Heart right ventricle (tissue), 16 donors: ENCODE measurements at regions not wholly inside any gene's neighbourhood (a gene's known extent, or its start where the extent isn't known, plus 50 kb on each side); places are given as distances from the start of the nearest gene placed in this dataset.

ENCODE experiments used
- ATAC-seq, 8 donors: fragments of 200-7000 bp; cut with Tn5 transposase; one replicate each; pipeline ENCODE4 v1.9.1; 2020; ENCODE audit warnings: mild to moderate bottlenecking in 8 of 8, moderate library complexity in 8 of 8, moderate number of reproducible peaks in 1 of 8
- DNase-seq, 2 donors: peaks; one replicate each; pipeline ENCODE4 v3.0.0-alpha.2; 2020
- H3K27ac ChIP-seq, 10 donors: fragments of 200-600 bp; sonication (generic) in 2 of 10; one replicate each; pipeline versions ENCODE4 v1.5.0 to v1.8.0; 2020 to 2022; ENCODE audit warnings: mild to moderate bottlenecking in 3 of 10
- H3K27me3 ChIP-seq, 7 donors: fragments of 200-600 bp; one replicate each; pipeline ENCODE4 v1.8.0; 2021 to 2022; ENCODE audit warnings: mild to moderate bottlenecking in 2 of 7
- H3K36me3 ChIP-seq, 9 donors: fragments of 200-600 bp; sonication (generic) in 1 of 9; one replicate each; pipeline versions ENCODE4 v1.5.0 to v1.8.0; 2020 to 2022; ENCODE audit warnings: mild to moderate bottlenecking in 2 of 9
- H3K4me1 ChIP-seq, 9 donors: fragments of 200-600 bp; sonication (generic) in 1 of 9; one replicate each; pipeline versions ENCODE4 v1.5.0 to v1.8.0; 2020 to 2022; ENCODE audit warnings: mild to moderate bottlenecking in 4 of 9
- H3K4me3 ChIP-seq, 10 donors: fragments of 200-600 bp; sonication (generic) in 2 of 10; one replicate each; pipeline versions ENCODE4 v1.5.0 to v1.8.0; 2020 to 2022; ENCODE audit warnings: mild to moderate bottlenecking in 7 of 10, moderate library complexity in 2 of 10
- H3K9me3 ChIP-seq, 11 donors: fragments of 200-600 bp in 10 of 11; sonication (generic) in 2 of 11; one replicate each; pipeline versions ENCODE4 v1.5.0 to v1.8.0; 2013 to 2022; ENCODE audit warnings: mild to moderate bottlenecking in 2 of 11, control low read depth in 1 of 11, moderate library complexity in 1 of 11
- CTCF ChIP-seq, 9 donors: fragments of 200-600 bp; sonication (generic) in 2 of 9; IDR thresholded peaks; one replicate each; pipeline versions ENCODE4 v1.5.0 to v1.8.0; 2021 to 2022; ENCODE audit warnings: antibody characterized with exemption in 9 of 9, mild to moderate bottlenecking in 5 of 9, moderate library complexity in 1 of 9
- WGBS, 2 donors: extraction: QIAGEN DNeasy Blood & Tissue Kit; methylation state at CpG; one replicate each; pipeline ENCODE4 v1.1.7; 2013; ENCODE audit warnings: inconsistent platforms in 1 of 2; 5-methylcytosine and 5-hydroxymethylcytosine counted together
- intact Hi-C, 10 donors: fragments of 100-400 bp; cut with DNase I; formaldehyde crosslinking; loops; one replicate each; pipeline versions ENCODE4 v1.11.1 to v1.14.2; 2022
- donor health status: Arrhythmogenic right ventricular cardiomyopathy.
- donor health status: ischemic (EF 13 %, LVEDD 7.1; RV severe dilation, severe dysfunction).
- donor health status: healthy with polysubstance abuse.
- donor health status: DM: no; HTN: yes; CAD: no.
- donor health status: DM: no; HTN: no; CAD: no.
- donor health status: ischemic (EF 25% LVEDD 6.9; RV normal size, moderate dysfunction).
- donor health status: ischemic (EF 25% LVEDD 5.7; RV mildly dilated, moderate dysfunction).
- donor health status: healthy.
- donor health status: DM: yes; HTN: yes; CAD: no.
- donor health status: Ischemic cardiomyopathy.
- donor health status: ischemic (EF 35%, LVEDD 5.7; RV mildly dilated, moderate dysfunction).
- donor health status: nonischemic (EF 11% LVEDD 7.7; RV severe dilation, severe dysfunction).
- donor health status: DM: yes; HTN: yes; CAD: no.
- donor health status: PGD.
- donor health status: ischemic (EF 29% LVEDD 5.4; RV normal size, mild dysfunction).
- donor health status: nonischemic (EF 23%, LVEDD 6.1; RV moderate dilation, normal function).

- Histone ChIP-seq H3K27me3 (peaks cover 0 to 20% (median 0%) of the 10 kb centered on the region in 7 donors), H3K4me3 (no peak overlapping the region), H3K27ac (no peak overlapping the region), H3K9me3 (peaks cover 0 to 15% (median 0%) of the 10 kb centered on the region in 11 donors), H3K36me3 (no peaks in the 10 kb centered on the region), H3K4me1 (no peaks in the 10 kb centered on the region)
- intact Hi-C loops, result no loop called here
- 64 to 70% methylated on average over 3 of the region's 3 CpGs for WGBS, 2 donors
- ATAC-seq, result no peak
- no peak for DNase-seq
- no peak for TF ChIP-seq CTCF (IDR thresholded peaks at IDR 0.05)
These were observed 1376.0 kb downstream of the TBC1D22A start for GRCh38 chr22:48138427-48138826.

- Histone ChIP-seq H3K27ac (no peak overlapping the region), H3K4me1 (no peaks in the 10 kb centered on the region), H3K9me3 (peaks cover 0 to 17% (median 0%) of the 10 kb centered on the region in 11 donors), H3K36me3 (no peaks in the 10 kb centered on the region), H3K4me3 (no peak overlapping the region), H3K27me3 (peaks cover 0 to 16% (median 7%) of the 10 kb centered on the region in 7 donors)
- ATAC-seq, result no peak
- DNase-seq, result no peak
- TF ChIP-seq CTCF (IDR thresholded peaks at IDR 0.05), result no peak
- 58 to 62% methylated on average over 10 of the region's 10 CpGs for WGBS, 2 donors
- intact Hi-C loops, result no loop called here
These were observed 1375.2 kb downstream of the TBC1D22A start for GRCh38 chr22:48137640-48138039.

- Histone ChIP-seq H3K27me3 (peaks cover 0 to 26% (median 10%) of the 10 kb centered on the region in 7 donors), H3K4me3 (no peak overlapping the region), H3K27ac (no peak overlapping the region), H3K4me1 (no peaks in the 10 kb centered on the region), H3K9me3 (peaks cover 0 to 17% (median 0%) of the 10 kb centered on the region in 11 donors), H3K36me3 (no peaks in the 10 kb centered on the region)
- intact Hi-C loops, result no loop called here
- TF ChIP-seq CTCF (IDR thresholded peaks at IDR 0.05), result no peak
- DNase-seq (no peak), ATAC-seq (no peak)
- WGBS, 2 donors, result 65 to 68% methylated on average over 8 of the region's 8 CpGs
These were observed 1373.1 kb downstream of the TBC1D22A start for GRCh38 chr22:48135592-48135991.

GRCh38 chr22:48125416-48125815 lies 1363.0 kb downstream of the TBC1D22A start:
- Histone ChIP-seq H3K4me3 (no peak overlapping the region), H3K27ac (no peak overlapping the region), H3K36me3 (no peaks in the 10 kb centered on the region), H3K27me3 (peaks cover 0 to 22% (median 3%) of the 10 kb centered on the region in 7 donors), H3K4me1 (no peaks in the 10 kb centered on the region), H3K9me3 (peaks cover 0 to 24% (median 0%) of the 10 kb centered on the region in 11 donors)
- TF ChIP-seq CTCF (IDR thresholded peaks at IDR 0.05), result no peak
- 64 to 67% methylated on average over 3 of the region's 3 CpGs for WGBS, 2 donors
- intact Hi-C loops, result no loop called here
- DNase-seq (no peak), ATAC-seq (no peak)
